D721Med (cell line): ENCODE measurements at regions not wholly inside any gene's neighbourhood (a gene's known extent, or its start where the extent isn't known, plus 50 kb on each side); places are given as distances from the start of the nearest gene placed in this dataset.

Experiments
- DNase-seq: peaks from one replicate; pipeline ENCODE4 v3.0.0; 2011; ENCODE audit warnings: low spot score; ENCODE audit not compliant: insufficient read length
- FAIRE-seq: peaks from 2 replicates; lab custom pipeline; 2011; peaks lifted over from hg19 to GRCh38; lab: Jason Lieb, UNC
- CTCF ChIP-seq: IDR thresholded peaks from 2 replicates; pipeline ENCODE4 v1.5.1; 2012; ENCODE audit warnings: mild to moderate bottlenecking, control low read depth; ENCODE audit not compliant: insufficient read depth; ENCODE audit errors: missing control alignments

- FAIRE-seq (no peak), DNase-seq (no peak)
- TF ChIP-seq CTCF: no peak
These were observed 55.4 kb downstream of the XCL1 start for GRCh38 chr1:168631671-168632400.

- TF ChIP-seq CTCF: no peak
- peak; percentile 55 for FAIRE-seq
- DNase-seq: no peak
These were observed 58.6 kb downstream of the XCL1 start for GRCh38 chr1:168634951-168635532.

- peak; percentile 14 for TF ChIP-seq CTCF
- DNase-seq: no peak
- no peak for FAIRE-seq
These were observed 59.8 kb downstream of the XCL1 start for GRCh38 chr1:168636200-168636599.

- FAIRE-seq (no peak), DNase-seq (no peak)
- TF ChIP-seq CTCF: no peak
These were observed 60.3 kb downstream of the XCL1 start for GRCh38 chr1:168636642-168637111.

- DNase-seq: no peak
- TF ChIP-seq CTCF: peak; percentile 97
- peak; percentile 99 for FAIRE-seq
These were observed 61.1 kb downstream of the XCL1 start for GRCh38 chr1:168637350-168637991.

GRCh38 chr1:168638884-168639283, 62.5 kb downstream of the XCL1 start:
- no peak for DNase-seq
- peak; percentile 68 for FAIRE-seq
- TF ChIP-seq CTCF: no peak

- TF ChIP-seq CTCF: no peak
These were observed 63.8 kb downstream of the XCL1 start for GRCh38 chr1:168640182-168640581.

More at GRCh38 chr1:168640182-168640581, 63.8 kb downstream of the XCL1 start:
- FAIRE-seq (peak; percentile 80), DNase-seq (no peak)
